ENCODE measurements at regions not wholly inside any gene's neighbourhood (a gene's known extent, or its start where the extent isn't known, plus 50 kb on each side); places are given as distances from the start of the nearest gene placed in this dataset.

GRCh38 chr11:56808326-56808725, 59.8 kb upstream of the OR9G4 start:
- TF ChIP-seq EZH2 (IDR thresholded peaks at IDR 0.05; ENCODE audit: borderline replicate concordance, low read length) (no peak), CTCF (conservative IDR thresholded peaks at IDR 0.05 in 1 of 2, IDR thresholded peaks at IDR 0.05 in 1 of 2; ENCODE audit: extremely low read depth in 1 of 2, insufficient read depth in 1 of 2, low read depth in 1 of 2, low read length in 2 of 2) (no peak)

All from mammary epithelial cell (primary cell).